ENCODE measurements at regions not wholly inside any gene's neighbourhood (a gene's known extent, or its start where the extent isn't known, plus 50 kb on each side); places are given as distances from the start of the nearest gene placed in this dataset.
"Not testable (repeated sequence)": the region's sequence is repeated elsewhere in the genome, so short reads cannot be mapped to it uniquely, and the experiment has no call there.

- Histone ChIP-seq H3K9me3 (no peaks in the 10 kb centered on the region), H3K4me3 (no peak overlapping the region), H3K27me3 (no peaks in the 10 kb centered on the region), H3K36me3 (no peaks in the 10 kb centered on the region), H3K4me1 (no peaks in the 10 kb centered on the region), H3K27ac (no peak overlapping the region)
- DNase-seq (no peak), ATAC-seq (no peak)
- TF ChIP-seq CTCF (IDR thresholded peaks at IDR 0.05) (no peak), POLR2A (IDR thresholded peaks at IDR 0.05) (no peak)
- WGBS (ENCODE audit: insufficient coverage, low coverage, low lambda C conversion rate, missing lambda C conversion rate): 43% methylated on average over 3 of the region's 3 CpGs
- intact Hi-C loops (cut with DNase I): no loop called here
These were observed 1073.1 kb downstream of the EPHA3 start for GRCh38 chr3:90180543-90180942.

- H3K4me3 ChIP-seq; intact Hi-C loops (cut with DNase I); H3K27ac ChIP-seq; DNase-seq; H3K36me3 ChIP-seq; H3K27me3 ChIP-seq; H3K9me3 ChIP-seq; H3K4me1 ChIP-seq: not testable (repeated sequence)
- WGBS (ENCODE audit: insufficient coverage, low coverage, low lambda C conversion rate, missing lambda C conversion rate): 18% methylated on average over 19 of the region's 19 CpGs
- TF ChIP-seq CTCF (IDR thresholded peaks at IDR 0.05): peak; percentile 23 to 46 (median 40)
- peak; percentile 93 to 97 (median 95) for ATAC-seq
These were observed 1075.0 kb downstream of the EPHA3 start for GRCh38 chr3:90182291-90182976.

- no peak for ATAC-seq
- Histone ChIP-seq H3K4me3 (no peak overlapping the region), H3K27me3 (no peaks in the 10 kb centered on the region), H3K36me3 (no peaks in the 10 kb centered on the region), H3K9me3 (no peaks in the 10 kb centered on the region), H3K27ac (no peak overlapping the region), H3K4me1 (no peaks in the 10 kb centered on the region)
- TF ChIP-seq POLR2A (IDR thresholded peaks at IDR 0.05) (no peak), CTCF (IDR thresholded peaks at IDR 0.05) (no peak)
- no peak for DNase-seq
- 63% methylated on average over 4 of the region's 4 CpGs for WGBS (ENCODE audit: insufficient coverage, low coverage, low lambda C conversion rate, missing lambda C conversion rate)
- intact Hi-C loops (cut with DNase I): no loop called here
These were observed 1077.4 kb downstream of the EPHA3 start for GRCh38 chr3:90184861-90185260.

- H3K4me1 ChIP-seq; ATAC-seq; intact Hi-C loops (cut with DNase I); H3K27ac ChIP-seq; DNase-seq; H3K4me3 ChIP-seq; H3K36me3 ChIP-seq; H3K9me3 ChIP-seq; H3K27me3 ChIP-seq: not testable (repeated sequence)
- WGBS (ENCODE audit: insufficient coverage, low coverage, low lambda C conversion rate, missing lambda C conversion rate): 76% methylated on average over 4 of the region's 4 CpGs
These were observed 1090.0 kb downstream of the EPHA3 start for GRCh38 chr3:90197383-90197782.

GRCh38 chr3:90202931-90203330, 1095.5 kb downstream of the EPHA3 start:
- H3K27me3 ChIP-seq; H3K27ac ChIP-seq; DNase-seq; intact Hi-C loops (cut with DNase I); ATAC-seq; H3K4me3 ChIP-seq; H3K4me1 ChIP-seq; H3K36me3 ChIP-seq; H3K9me3 ChIP-seq: not testable (repeated sequence)
- 24% methylated on average over 2 of the region's 2 CpGs for WGBS (ENCODE audit: insufficient coverage, low coverage, low lambda C conversion rate, missing lambda C conversion rate)

GRCh38 chr3:90206482-90206881, 1099.1 kb downstream of the EPHA3 start:
- H3K4me1 ChIP-seq; H3K9me3 ChIP-seq; H3K27me3 ChIP-seq; H3K36me3 ChIP-seq; H3K4me3 ChIP-seq; H3K27ac ChIP-seq; ATAC-seq; intact Hi-C loops (cut with DNase I); DNase-seq: not testable (repeated sequence)
- 25% methylated on average over 2 of the region's 2 CpGs for WGBS (ENCODE audit: insufficient coverage, low coverage, low lambda C conversion rate, missing lambda C conversion rate)

GRCh38 chr3:90207353-90208097, 1100.1 kb downstream of the EPHA3 start:
- H3K4me3 ChIP-seq; H3K27ac ChIP-seq; intact Hi-C loops (cut with DNase I); DNase-seq; H3K27me3 ChIP-seq; H3K9me3 ChIP-seq; H3K4me1 ChIP-seq; ATAC-seq; H3K36me3 ChIP-seq: not testable (repeated sequence)
- WGBS (ENCODE audit: insufficient coverage, low coverage, low lambda C conversion rate, missing lambda C conversion rate): 54% methylated on average over 5 of the region's 5 CpGs
